AG10803 (cell line): ENCODE measurements at regions not wholly inside any gene's neighbourhood (a gene's known extent, or its start where the extent isn't known, plus 50 kb on each side); places are given as distances from the start of the nearest gene placed in this dataset.
A peak's percentile ranks its signal among the peaks of the same experiment; 100 is the strongest.

ENCODE experiments used
- DNase-seq: peaks from one replicate; pipeline ENCODE4 v3.0.0; 2010; ENCODE audit warnings: low read depth
- H3K4me3 ChIP-seq: 2 replicates; pipeline ENCODE4 v1.5.1; 2011; ENCODE audit warnings: mild to moderate bottlenecking, low read length, control low read depth
- CTCF ChIP-seq: conservative IDR thresholded peaks from 2 replicates; pipeline ENCODE4 v1.5.1; 2011; ENCODE audit warnings: mild to moderate bottlenecking, low read length, control low read depth, inconsistent platforms

- TF ChIP-seq CTCF: no peak
- no peak for DNase-seq
- H3K4me3 ChIP-seq: no peak overlapping the region
Observed at GRCh38 chr2:212900715-212901114, 250.7 kb downstream of the IKZF2 start.

- no peak for TF ChIP-seq CTCF
- H3K4me3 ChIP-seq: no peak overlapping the region
- peak; percentile 65 for DNase-seq
Observed at GRCh38 chr2:212898011-212898410, 253.4 kb downstream of the IKZF2 start.

GRCh38 chr2:212897296-212897695, 254.1 kb downstream of the IKZF2 start:
- peak; percentile 87 for DNase-seq
- H3K4me3 ChIP-seq: no peak overlapping the region
- no peak for TF ChIP-seq CTCF

- TF ChIP-seq CTCF: no peak
- H3K4me3 ChIP-seq: no peak overlapping the region
- peak; percentile 37 for DNase-seq
Observed at GRCh38 chr2:212894026-212894425, 257.4 kb downstream of the IKZF2 start.

GRCh38 chr2:212893216-212893615, 258.2 kb downstream of the IKZF2 start:
- H3K4me3 ChIP-seq: no peak overlapping the region
- no peak for TF ChIP-seq CTCF
- no peak for DNase-seq

- DNase-seq: peak; percentile 48
- peak; percentile 60 for TF ChIP-seq CTCF
- H3K4me3 ChIP-seq: no peak overlapping the region
Observed at GRCh38 chr2:212892193-212892592, 259.2 kb downstream of the IKZF2 start.

- DNase-seq: no peak
- no peak overlapping the region for H3K4me3 ChIP-seq
- TF ChIP-seq CTCF: no peak
Observed at GRCh38 chr2:212891580-212891979, 259.8 kb downstream of the IKZF2 start.
